K562 (cell line): ENCODE measurements at regions not wholly inside any gene's neighbourhood (a gene's known extent, or its start where the extent isn't known, plus 50 kb on each side); places are given as distances from the start of the nearest gene placed in this dataset.

ENCODE experiments used
- ATAC-seq: fragments of 200-7000 bp; cut with Tn5 transposase; 3 replicates; pipeline ENCODE4 v1.9.1; 2020; ENCODE audit warnings: moderate library complexity
- BruUV-seq: library from RNA; stranded (reverse); fragments of 400-500 nt; replicated peaks from 2 replicates; lab custom pipeline; 2021; lab: Mats Ljungman, UMichigan
- CTCF ChIA-PET: fragments of 300-600 bp; formaldehyde crosslinking; extraction: SDS; loops from one replicate; lab custom pipeline; 2021; ENCODE audit warnings: low intra/inter-chr PET ratio; lab: Yijun Ruan, JAX
- POLR2A ChIA-PET: fragments of 300-600, 350-650 bp; sonication (Branson Sonifier 250); formaldehyde crosslinking; extraction: SDS; loops from one replicate; lab custom pipeline; 2021; ENCODE audit warnings: antibody characterized with exemption, inconsistent platforms; lab: Yijun Ruan, JAX
- DNase-seq, 4 experiments: peaks; one replicate each; pipeline versions ENCODE4 v3.0.0 to v3.0.0-alpha.2; 2011 to 2018; ENCODE audit warnings: low spot score in 3 of 4, mixed read lengths in 3 of 4; ENCODE audit errors: extremely low read depth in 1 of 4
- FAIRE-seq: peaks from 2 replicates; lab custom pipeline; 2011; peaks lifted over from hg19 to GRCh38; lab: Jason Lieb, UNC
- H2AFZ ChIP-seq: 2 replicates; pipeline ENCODE4 v1.6.0; 2011; ENCODE audit warnings: low read depth, low read length, control low read depth, inconsistent platforms
- H3K27ac ChIP-seq: fragments of 200-600 bp; 3 replicates; pipeline ENCODE4 v1.8.0; 2011; ENCODE audit warnings: low read depth, mild to moderate bottlenecking, control low read depth, inconsistent platforms, low read length, moderate library complexity, mixed read lengths; ENCODE audit errors: extremely low read depth
- H3K27me3 ChIP-seq, 2 experiments: fragments of 300-600 bp in 1 of 2; 2 replicates in 1 of 2; 3 replicates in 1 of 2; pipeline versions ENCODE4 v1.6.0 to v1.8.0; 2011; ENCODE audit warnings: inconsistent platforms in 2 of 2, low read length in 2 of 2, mild to moderate bottlenecking in 1 of 2, mixed read lengths in 1 of 2, moderate library complexity in 1 of 2; ENCODE audit not compliant: control insufficient read depth in 2 of 2, insufficient read depth in 2 of 2
- H3K36me3 ChIP-seq: fragments of 300-600 bp; 3 replicates; pipeline ENCODE4 v1.8.0; 2011; ENCODE audit warnings: mild to moderate bottlenecking, low read length, inconsistent platforms; ENCODE audit not compliant: control insufficient read depth, insufficient read depth
- H3K4me1 ChIP-seq, 2 experiments: fragments of 200-600 bp in 1 of 2; replicated peaks in 1 of 2; 2 replicates in 1 of 2; 3 replicates in 1 of 2; pipeline versions ENCODE4 v1.5.1 to v1.8.0; 2011; ENCODE audit warnings: inconsistent platforms in 2 of 2, low read length in 2 of 2, mild to moderate bottlenecking in 1 of 2, mixed read lengths in 1 of 2, moderate library complexity in 1 of 2; ENCODE audit not compliant: control insufficient read depth in 2 of 2, insufficient read depth in 2 of 2
- H3K4me2 ChIP-seq: 2 replicates; pipeline ENCODE4 v1.6.1; 2011; ENCODE audit warnings: low read length, control low read depth, inconsistent platforms, mixed read lengths; ENCODE audit not compliant: insufficient read depth
- H3K4me3 ChIP-seq: fragments of 200-600 bp; sonication (generic), shearing (Covaris generic); 2 replicates; pipeline ENCODE4 v1.5.1; 2016; ENCODE audit warnings: control low read depth, inconsistent platforms
- H3K79me2 ChIP-seq: fragments of 200-600 bp; 3 replicates; pipeline ENCODE4 v1.8.0; 2011; ENCODE audit warnings: low read length, inconsistent platforms; ENCODE audit not compliant: control insufficient read depth, insufficient read depth
- H3K9ac ChIP-seq, 2 experiments: 2 replicates each; pipeline versions ENCODE4 v1.6.0 to v1.6.1; 2011; ENCODE audit warnings: low read depth in 2 of 2, low read length in 2 of 2, control low read depth in 1 of 2, inconsistent platforms in 1 of 2, mild to moderate bottlenecking in 1 of 2, mixed read lengths in 1 of 2; ENCODE audit not compliant: insufficient read depth in 1 of 2
- H3K9me1 ChIP-seq: one replicate; pipeline ENCODE4 v1.6.0; 2011; ENCODE audit warnings: inconsistent platforms, mild to moderate bottlenecking, low read length, moderate library complexity; ENCODE audit not compliant: control insufficient read depth, insufficient read depth
- H3K9me3 ChIP-seq: replicated peaks from 2 replicates; pipeline ENCODE4 v1.5.1; 2011; ENCODE audit warnings: low read depth, low read length, inconsistent platforms; ENCODE audit not compliant: control insufficient read depth, insufficient read depth
- H4K20me1 ChIP-seq: replicated peaks from 2 replicates; pipeline ENCODE4 v1.6.1; 2011; ENCODE audit warnings: low read length, inconsistent platforms, mixed read lengths; ENCODE audit not compliant: control insufficient read depth, insufficient read depth
- HEY1 ChIP-seq: fragments of 250-450 bp; sonication (Bioruptor Pico); IDR thresholded peaks from 2 replicates; pipeline ENCODE4 v1.5.0; 2020; ENCODE audit warnings: mild to moderate bottlenecking, moderate library complexity, borderline replicate concordance
- HNRNPLL ChIP-seq: fragments of 200-400 bp; formaldehyde crosslinking; IDR thresholded peaks from 2 replicates; pipeline ENCODE4 v1.6.1; 2017; ENCODE audit warnings: low read length, low read depth, mild to moderate bottlenecking; ENCODE audit not compliant: poor library complexity, severe bottlenecking
- MED1 ChIP-seq: sonication (generic); formaldehyde crosslinking; IDR thresholded peaks from 2 replicates; pipeline ENCODE4 v1.8.1; 2023; ENCODE audit warnings: missing genetic modification reagents, borderline replicate concordance
- MEIS2 ChIP-seq: fragments of 450-650 bp; IDR thresholded peaks from 2 replicates; pipeline ENCODE4 v1.6.1; 2014; ENCODE audit warnings: mild to moderate bottlenecking; ENCODE audit not compliant: partially characterized antibody
- PBX2 ChIP-seq, 2 experiments: IDR thresholded peaks in 1 of 2; conservative IDR thresholded peaks in 1 of 2; 2 replicates each; pipeline ENCODE4 v1.6.1; 2016; ENCODE audit warnings: low read depth in 2 of 2, mild to moderate bottlenecking in 1 of 2, missing compliant biosample characterization in 1 of 2, missing genetic modification characterization in 1 of 2, moderate library complexity in 1 of 2
- SPI1 ChIP-seq: IDR thresholded peaks from 2 replicates; pipeline ENCODE4 v1.6.1; 2011; ENCODE audit warnings: low read depth, low read length, control low read depth, borderline replicate concordance
- WGBS: fragments of 100-300 bp; shearing (Covaris generic); methylation state at CpG from one replicate; pipeline ENCODE4 v1.1.6; 2016; ENCODE audit warnings: low coverage, mixed read lengths; ENCODE audit not compliant: insufficient coverage; ENCODE audit errors: missing lambda C conversion rate; 5-methylcytosine and 5-hydroxymethylcytosine counted together
- in situ Hi-C: fragments of 300-500 bp; cut with MboI; formaldehyde crosslinking; loops from 4 replicates; pipeline ENCODE4 v1.15.0; 2018; ENCODE audit warnings: inconsistent platforms, mixed read lengths
- intact Hi-C: fragments of 100-400 bp; cut with micrococcal nuclease; formaldehyde crosslinking; loops from 2 replicates; pipeline ENCODE4 v1.14.2; 2022

GRCh38 chr1:213623064-213623581, 364.6 kb upstream of the PROX1 start:
- Histone ChIP-seq H3K27me3 (peaks cover 14 to 27% of the 10 kb centered on the region in 2 experiments), H3K79me2 (no peaks in the 10 kb centered on the region), H3K36me3 (no peaks in the 10 kb centered on the region), H4K20me1 (no peaks in the 10 kb centered on the region), H3K4me3 (no peak overlapping the region), H3K9ac (no peak overlapping the region), H3K27ac (no peak overlapping the region), H3K9me1 (peaks cover 3% of the 10 kb centered on the region), H3K4me1 (no peaks in the 10 kb centered on the region), H3K9me3 (no peaks in the 10 kb centered on the region), H3K4me2 (no peak overlapping the region), H2AFZ (no peak overlapping the region)
- BruUV-seq: no TSS peak
- FAIRE-seq (no peak), DNase-seq (no peak), ATAC-seq (no peak)
- ChIA-PET POLR2A (no interaction called here), CTCF (no interaction called here)
- in situ Hi-C loops (no loop called here), intact Hi-C loops (no loop called here)
- 3% methylated on average over 9 of the region's 9 CpGs for WGBS
- TF ChIP-seq SPI1: no peak
- no peak for TF ChIP-seq MED1 (CRISPR knock-in tag)
- no peak for TF ChIP-seq PBX2 (CRISPR knock-in tag; IDR thresholded peaks at IDR 0.05; ENCODE audit: low read depth)
- TF ChIP-seq PBX2 (tag; conservative IDR thresholded peaks at IDR 0.05; ENCODE audit: low read depth): peak; percentile 68
- TF ChIP-seq HEY1: no peak
- peak; percentile 66 for TF ChIP-seq MEIS2
- TF ChIP-seq HNRNPLL: no peak
